ENCODE measurements at regions not wholly inside any gene's neighbourhood (a gene's known extent, or its start where the extent isn't known, plus 50 kb on each side); places are given as distances from the start of the nearest gene placed in this dataset.
A peak's percentile ranks its signal among the peaks of the same experiment; 100 is the strongest.

DNA sequence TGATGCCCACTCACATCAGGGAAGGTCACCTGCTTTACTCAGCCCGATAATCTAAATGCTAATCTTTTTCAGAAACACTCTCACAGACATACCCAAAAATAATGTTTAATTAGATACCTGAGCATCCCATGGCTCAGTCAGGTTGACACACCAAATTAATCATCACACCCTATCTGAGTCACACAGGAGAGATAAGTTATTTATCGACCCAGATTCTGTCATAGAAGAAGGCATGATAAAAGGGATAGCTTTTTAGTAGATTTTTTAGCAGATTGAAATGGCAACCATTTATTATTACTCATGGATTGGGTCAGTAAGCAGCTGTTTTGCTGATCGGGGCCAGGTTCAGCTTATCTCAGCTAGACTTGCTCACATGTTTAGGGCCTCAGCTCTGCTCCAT lies 97.8 kb upstream of the TYRP1 start:
- TF ChIP-seq, protein P1, sequence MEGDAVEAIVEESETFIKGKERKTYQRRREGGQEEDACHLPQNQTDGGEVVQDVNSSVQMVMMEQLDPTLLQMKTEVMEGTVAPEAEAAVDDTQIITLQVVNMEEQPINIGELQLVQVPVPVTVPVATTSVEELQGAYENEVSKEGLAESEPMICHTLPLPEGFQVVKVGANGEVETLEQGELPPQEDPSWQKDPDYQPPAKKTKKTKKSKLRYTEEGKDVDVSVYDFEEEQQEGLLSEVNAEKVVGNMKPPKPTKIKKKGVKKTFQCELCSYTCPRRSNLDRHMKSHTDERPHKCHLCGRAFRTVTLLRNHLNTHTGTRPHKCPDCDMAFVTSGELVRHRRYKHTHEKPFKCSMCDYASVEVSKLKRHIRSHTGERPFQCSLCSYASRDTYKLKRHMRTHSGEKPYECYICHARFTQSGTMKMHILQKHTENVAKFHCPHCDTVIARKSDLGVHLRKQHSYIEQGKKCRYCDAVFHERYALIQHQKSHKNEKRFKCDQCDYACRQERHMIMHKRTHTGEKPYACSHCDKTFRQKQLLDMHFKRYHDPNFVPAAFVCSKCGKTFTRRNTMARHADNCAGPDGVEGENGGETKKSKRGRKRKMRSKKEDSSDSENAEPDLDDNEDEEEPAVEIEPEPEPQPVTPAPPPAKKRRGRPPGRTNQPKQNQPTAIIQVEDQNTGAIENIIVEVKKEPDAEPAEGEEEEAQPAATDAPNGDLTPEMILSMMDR (IDR thresholded peaks at IDR 0.05; ENCODE audit: borderline replicate concordance, extremely low read depth, insufficient read depth): no peak
- Histone ChIP-seq H3K4me1 (ENCODE audit: control insufficient read depth in 2 of 3, insufficient read depth in 2 of 3, low read depth in 1 of 3, low read length in 3 of 3) (no peaks in the 10 kb centered on the region), H3K36me3 (ENCODE audit: control insufficient read depth in 2 of 3, insufficient read depth in 3 of 3, low read length in 3 of 3) (no peaks in the 10 kb centered on the region), H3K27me3 (ENCODE audit: control insufficient read depth, insufficient read depth, low read length) (no peaks in the 10 kb centered on the region), H3K4me3 (ENCODE audit: low read length in 3 of 3) (no peak overlapping the region), H3K9me3 (ENCODE audit: control insufficient read depth in 2 of 3, insufficient read depth in 1 of 3, low read length in 3 of 3) (no peaks in the 10 kb centered on the region), H3K9ac (ENCODE audit: low read length in 3 of 3) (no peak overlapping the region), H3K27ac (ENCODE audit: low read depth in 2 of 2, low read length in 2 of 2) (no peak overlapping the region)
- FAIRE-seq (no peak), DNase-seq (no peak)
- intact Hi-C loops (cut with DNase I): no loop called here

DNA sequence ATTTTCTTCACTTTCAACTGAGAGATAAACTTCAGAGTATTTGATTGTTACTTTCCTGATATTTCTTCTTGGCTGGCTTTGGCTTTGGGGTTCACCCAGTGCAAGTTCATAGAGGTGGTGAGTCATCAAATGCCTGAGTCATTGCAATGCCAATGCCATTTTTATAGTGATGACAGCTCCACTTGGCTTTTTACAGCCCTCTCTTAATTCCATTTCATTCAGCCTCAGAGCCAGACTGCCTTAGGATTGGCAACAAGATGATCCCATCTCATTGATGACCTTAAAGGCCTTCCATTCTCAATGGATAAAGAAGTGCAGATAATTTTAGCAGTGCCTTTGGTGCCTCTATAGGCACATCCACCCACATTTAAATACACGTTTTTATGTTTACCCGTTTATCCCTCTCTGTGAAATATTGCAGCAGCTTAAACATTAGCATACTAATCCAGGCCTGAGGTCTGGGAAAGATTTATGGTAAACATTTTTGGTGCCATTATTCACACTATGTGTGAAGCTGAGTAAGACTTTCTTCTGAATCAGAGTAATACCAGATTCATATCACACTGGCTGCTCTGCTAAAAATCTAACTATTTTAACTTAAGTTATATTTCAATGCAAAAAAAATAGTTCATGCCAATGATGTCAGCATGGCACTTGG lies 88.9 kb upstream of the TYRP1 start:
- Histone ChIP-seq H3K27ac (ENCODE audit: low read depth in 2 of 2, low read length in 2 of 2) (no peak overlapping the region), H3K9ac (ENCODE audit: low read length in 3 of 3) (no peak overlapping the region), H3K36me3 (ENCODE audit: control insufficient read depth in 2 of 3, insufficient read depth in 3 of 3, low read length in 3 of 3) (no peaks in the 10 kb centered on the region), H3K4me1 (ENCODE audit: control insufficient read depth in 2 of 3, insufficient read depth in 2 of 3, low read depth in 1 of 3, low read length in 3 of 3) (no peaks in the 10 kb centered on the region), H3K4me3 (ENCODE audit: low read length in 3 of 3) (no peak overlapping the region), H3K27me3 (ENCODE audit: control insufficient read depth, insufficient read depth, low read length) (no peaks in the 10 kb centered on the region), H3K9me3 (ENCODE audit: control insufficient read depth in 2 of 3, insufficient read depth in 1 of 3, low read length in 3 of 3) (no peaks in the 10 kb centered on the region)
- no peak for FAIRE-seq
- TF ChIP-seq, protein P1 (IDR thresholded peaks at IDR 0.05; ENCODE audit: borderline replicate concordance, extremely low read depth, insufficient read depth): no peak
- DNase-seq: no peak
- intact Hi-C loops (cut with DNase I): no loop called here

DNA sequence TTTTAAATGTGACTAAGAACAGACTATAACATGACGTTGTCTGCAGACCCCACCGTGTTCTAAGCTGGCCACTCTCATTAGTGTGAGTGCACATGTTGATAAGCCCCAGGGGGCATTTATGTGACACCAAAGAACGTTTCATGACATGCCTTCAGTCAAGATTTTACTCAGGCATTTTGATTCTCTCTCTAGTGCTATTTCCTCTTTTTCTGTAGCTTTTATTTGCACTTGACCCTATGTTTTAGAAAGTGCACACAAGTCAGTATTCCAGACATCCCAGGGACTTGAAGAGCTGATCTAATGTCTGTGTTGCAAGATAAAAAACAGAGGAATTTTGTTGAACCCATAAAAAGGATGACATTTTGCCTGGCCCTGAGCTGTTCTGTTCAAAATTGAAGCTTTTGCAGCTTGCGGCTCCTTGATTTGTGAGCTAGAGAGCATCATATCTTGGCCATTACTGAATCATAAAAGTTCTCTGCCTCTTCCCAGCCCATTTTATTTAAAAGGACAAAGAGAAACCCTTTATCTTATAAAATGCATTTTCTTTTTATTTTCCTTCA lies 80.9 kb upstream of the TYRP1 start:
- H3K9me3 ChIP-seq (ENCODE audit: control insufficient read depth in 2 of 3, insufficient read depth in 1 of 3, low read length in 3 of 3): no peaks in the 10 kb centered on the region
- intact Hi-C loops (cut with DNase I): no loop called here
- H3K27me3 ChIP-seq (ENCODE audit: control insufficient read depth, insufficient read depth, low read length): no peaks in the 10 kb centered on the region
- FAIRE-seq (no peak), DNase-seq (peak in 1 of 5 donors; percentile 71)
- no peak overlapping the region for H3K9ac ChIP-seq (ENCODE audit: low read length in 3 of 3)
- no peak overlapping the region for H3K4me3 ChIP-seq (ENCODE audit: low read length in 3 of 3)
- no peak overlapping the region for H3K27ac ChIP-seq (ENCODE audit: low read depth in 2 of 2, low read length in 2 of 2)
- H3K36me3 ChIP-seq (ENCODE audit: control insufficient read depth in 2 of 3, insufficient read depth in 3 of 3, low read length in 3 of 3): no peaks in the 10 kb centered on the region
- no peaks in the 10 kb centered on the region for H3K4me1 ChIP-seq (ENCODE audit: control insufficient read depth in 2 of 3, insufficient read depth in 2 of 3, low read depth in 1 of 3, low read length in 3 of 3)
- TF ChIP-seq, protein P1 (IDR thresholded peaks at IDR 0.05; ENCODE audit: borderline replicate concordance, extremely low read depth, insufficient read depth): no peak

Measured in kidney (tissue), 13 donors.